Endothelial cell (in vitro differentiated cells): ENCODE measurements at regions not wholly inside any gene's neighbourhood (a gene's known extent, or its start where the extent isn't known, plus 50 kb on each side); places are given as distances from the start of the nearest gene placed in this dataset.
"Not testable (repeated sequence)": the region's sequence is repeated elsewhere in the genome, so short reads cannot be mapped to it uniquely, and the experiment has no call there.

Experiments
- DNase-seq: peaks from one replicate; pipeline ENCODE4 v3.0.0; 2021; ENCODE audit warnings: low spot score
- H3K27ac Mint-ChIP-seq: one replicate; pipeline ENCODE4 v1.8.0; 2021; ENCODE audit warnings: mixed read lengths, inconsistent platforms; ENCODE audit not compliant: unreplicated experiment
- H3K27me3 Mint-ChIP-seq: one replicate; pipeline ENCODE4 v1.8.0; 2021; ENCODE audit warnings: mild to moderate bottlenecking, moderate library complexity, mixed read lengths, inconsistent platforms; ENCODE audit not compliant: unreplicated experiment
- H3K36me3 Mint-ChIP-seq: one replicate; pipeline ENCODE4 v1.8.0; 2021; ENCODE audit warnings: mild to moderate bottlenecking, low read depth, mixed read lengths, inconsistent platforms; ENCODE audit not compliant: unreplicated experiment
- H3K4me1 Mint-ChIP-seq: one replicate; pipeline ENCODE4 v1.8.0; 2021; ENCODE audit warnings: mild to moderate bottlenecking, mixed read lengths, inconsistent platforms; ENCODE audit not compliant: unreplicated experiment
- H3K4me3 Mint-ChIP-seq: one replicate; pipeline ENCODE4 v1.8.0; 2021; ENCODE audit warnings: mild to moderate bottlenecking, mixed read lengths, inconsistent platforms; ENCODE audit not compliant: unreplicated experiment
- H3K9me3 Mint-ChIP-seq: one replicate; pipeline ENCODE4 v1.8.0; 2021; ENCODE audit warnings: mixed read lengths, inconsistent platforms; ENCODE audit not compliant: unreplicated experiment
- CTCF ChIP-seq: fragments of 200-600 bp; sonication (generic); IDR thresholded peaks from one replicate; pipeline ENCODE4 v1.5.0; 2021; ENCODE audit warnings: antibody characterized with exemption; ENCODE audit not compliant: unreplicated experiment

- no peak overlapping the region for H3K4me3 Mint-ChIP-seq
- H3K9me3 Mint-ChIP-seq, result no peaks in the 10 kb centered on the region
- no peak for DNase-seq
- H3K36me3 Mint-ChIP-seq, result no peaks in the 10 kb centered on the region
- no peaks in the 10 kb centered on the region for H3K4me1 Mint-ChIP-seq
- no peak overlapping the region for H3K27ac Mint-ChIP-seq
- no peak for TF ChIP-seq CTCF
- no peaks in the 10 kb centered on the region for H3K27me3 Mint-ChIP-seq
Observed at GRCh38 chr14:28982228-28982627, 215.6 kb downstream of the FOXG1 start.

GRCh38 chr14:28983279-28983678, 216.7 kb downstream of the FOXG1 start:
- Mint-ChIP-seq H3K4me1 (no peaks in the 10 kb centered on the region), H3K27ac (no peak overlapping the region), H3K36me3 (no peaks in the 10 kb centered on the region), H3K27me3 (no peaks in the 10 kb centered on the region), H3K9me3 (no peaks in the 10 kb centered on the region), H3K4me3 (no peak overlapping the region)
- DNase-seq, result no peak
- no peak for TF ChIP-seq CTCF

GRCh38 chr14:28987516-28987915, 220.9 kb downstream of the FOXG1 start:
- TF ChIP-seq CTCF, result no peak
- H3K4me3 Mint-ChIP-seq, result no peak overlapping the region
- H3K4me1 Mint-ChIP-seq, result no peaks in the 10 kb centered on the region
- peaks cover 2% of the 10 kb centered on the region for H3K27me3 Mint-ChIP-seq
- no peaks in the 10 kb centered on the region for H3K9me3 Mint-ChIP-seq
- H3K27ac Mint-ChIP-seq, result no peak overlapping the region
- DNase-seq, result no peak
- H3K36me3 Mint-ChIP-seq, result no peaks in the 10 kb centered on the region

- H3K4me3 Mint-ChIP-seq, H3K36me3 Mint-ChIP-seq, H3K4me1 Mint-ChIP-seq, DNase-seq, H3K9me3 Mint-ChIP-seq, H3K27me3 Mint-ChIP-seq, H3K27ac Mint-ChIP-seq: not testable (repeated sequence)
Observed at GRCh38 chr14:28997196-28997595, 230.6 kb downstream of the FOXG1 start.

- H3K27me3 Mint-ChIP-seq, result no peaks in the 10 kb centered on the region
- DNase-seq, result no peak
- no peaks in the 10 kb centered on the region for H3K36me3 Mint-ChIP-seq
- no peaks in the 10 kb centered on the region for H3K9me3 Mint-ChIP-seq
- no peaks in the 10 kb centered on the region for H3K4me1 Mint-ChIP-seq
- no peak overlapping the region for H3K27ac Mint-ChIP-seq
- TF ChIP-seq CTCF, result no peak
- H3K4me3 Mint-ChIP-seq, result no peak overlapping the region
Observed at GRCh38 chr14:28999656-29000055, 233.1 kb downstream of the FOXG1 start.

GRCh38 chr14:29005647-29006046, 239.1 kb downstream of the FOXG1 start:
- Mint-ChIP-seq H3K27me3 (no peaks in the 10 kb centered on the region), H3K4me1 (no peaks in the 10 kb centered on the region), H3K4me3 (no peak overlapping the region), H3K9me3 (no peaks in the 10 kb centered on the region), H3K27ac (no peak overlapping the region), H3K36me3 (no peaks in the 10 kb centered on the region)
- no peak for DNase-seq
- TF ChIP-seq CTCF, result no peak
